ENCODE measurements at regions not wholly inside any gene's neighbourhood (a gene's known extent, or its start where the extent isn't known, plus 50 kb on each side); places are given as distances from the start of the nearest gene placed in this dataset.

- TF ChIP-seq CTCF (conservative IDR thresholded peaks at IDR 0.05; ENCODE audit: low read depth, low read length) (peak; percentile 89), EZH2phosphoT487 (IDR thresholded peaks at IDR 0.05; ENCODE audit: borderline replicate concordance, low read length) (no peak)
These were observed 147.2 kb downstream of the CHD1L start for GRCh38 chr1:147389532-147390184.
